Kidney (tissue), 13 donors: ENCODE measurements at regions not wholly inside any gene's neighbourhood (a gene's known extent, or its start where the extent isn't known, plus 50 kb on each side); places are given as distances from the start of the nearest gene placed in this dataset.

Experiments used
- DNase-seq, 5 donors: peaks; one replicate each; pipeline ENCODE4 v3.0.0-alpha.2; 2013 to 2020
- FAIRE-seq: peaks from 2 replicates; lab custom pipeline; 2012; peaks lifted over from hg19 to GRCh38; lab: Jason Lieb, UNC
- H3K27ac ChIP-seq, 2 donors: one replicate each; pipeline ENCODE4 v1.7.0; 2013; ENCODE audit warnings: low read depth in 2 of 2, low read length in 2 of 2, inconsistent platforms in 1 of 2
- H3K27me3 ChIP-seq: one replicate; pipeline ENCODE4 v1.7.1; 2013; ENCODE audit warnings: low read length, inconsistent platforms; ENCODE audit not compliant: control insufficient read depth, insufficient read depth
- H3K36me3 ChIP-seq, 3 donors: one replicate each; pipeline versions ENCODE4 v1.7.0 to v1.7.1; 2013; ENCODE audit warnings: low read length in 3 of 3, control low read depth in 1 of 3, inconsistent platforms in 1 of 3; ENCODE audit not compliant: insufficient read depth in 3 of 3, control insufficient read depth in 2 of 3
- H3K4me1 ChIP-seq, 3 donors: one replicate each; pipeline versions ENCODE4 v1.7.0 to v1.7.1; 2013; ENCODE audit warnings: low read length in 3 of 3, inconsistent platforms in 1 of 3, low read depth in 1 of 3; ENCODE audit not compliant: control insufficient read depth in 2 of 3, insufficient read depth in 2 of 3
- H3K4me3 ChIP-seq, 3 donors: one replicate each; pipeline versions ENCODE4 v1.7.0 to v1.8.1; 2013; ENCODE audit warnings: low read length in 3 of 3, control low read depth in 1 of 3, inconsistent platforms in 1 of 3
- H3K9ac ChIP-seq, 3 donors: one replicate each; pipeline versions ENCODE4 v1.7.0 to v1.7.1; 2013; ENCODE audit warnings: low read length in 3 of 3, control low read depth in 1 of 3, inconsistent platforms in 1 of 3
- H3K9me3 ChIP-seq, 3 donors: one replicate each; pipeline versions ENCODE4 v1.7.0 to v1.7.1; 2013; ENCODE audit warnings: low read length in 3 of 3, control low read depth in 1 of 3, inconsistent platforms in 1 of 3; ENCODE audit not compliant: control insufficient read depth in 2 of 3, insufficient read depth in 1 of 3
- CTCF ChIP-seq: IDR thresholded peaks from 3 replicates; pipeline ENCODE4 v1.5.1; 2012; ENCODE audit warnings: mild to moderate bottlenecking, moderate library complexity, borderline replicate concordance; ENCODE audit not compliant: insufficient read depth; ENCODE audit errors: extremely low read depth
- intact Hi-C: fragments of 100-400 bp; cut with DNase I; formaldehyde crosslinking; loops from one replicate; pipeline ENCODE4 v1.11.1; 2022
- donor health status: control.
- donor health status: control.
- donor health status: control.
- donor health status: control.
- donor health status: control.
- donor health status: DM: yes; HTN: yes; CAD: no.
- donor health status: Normal renal cell carcinoma (clear cell type).

- DNase-seq (no peak), FAIRE-seq (no peak)
- H3K36me3 ChIP-seq: no peaks in the 10 kb centered on the region
- TF ChIP-seq CTCF: no peak
- H3K9me3 ChIP-seq: no peaks in the 10 kb centered on the region
- H3K27ac ChIP-seq: no peak overlapping the region
- H3K27me3 ChIP-seq: no peaks in the 10 kb centered on the region
- intact Hi-C loops: no loop called here
- no peaks in the 10 kb centered on the region for H3K4me1 ChIP-seq
- H3K4me3 ChIP-seq: no peak overlapping the region
- H3K9ac ChIP-seq: no peak overlapping the region
Observed at GRCh38 chr2:5932556-5933469, 240.6 kb downstream of the SOX11 start.

GRCh38 chr2:5933669-5934068, 241.5 kb downstream of the SOX11 start:
- DNase-seq (no peak), FAIRE-seq (no peak)
- intact Hi-C loops: no loop called here
- no peaks in the 10 kb centered on the region for H3K4me1 ChIP-seq
- TF ChIP-seq CTCF: no peak
- H3K27ac ChIP-seq: no peak overlapping the region
- no peaks in the 10 kb centered on the region for H3K9me3 ChIP-seq
- H3K27me3 ChIP-seq: no peaks in the 10 kb centered on the region
- H3K36me3 ChIP-seq: no peaks in the 10 kb centered on the region
- no peak overlapping the region for H3K9ac ChIP-seq
- no peak overlapping the region for H3K4me3 ChIP-seq

DNA sequence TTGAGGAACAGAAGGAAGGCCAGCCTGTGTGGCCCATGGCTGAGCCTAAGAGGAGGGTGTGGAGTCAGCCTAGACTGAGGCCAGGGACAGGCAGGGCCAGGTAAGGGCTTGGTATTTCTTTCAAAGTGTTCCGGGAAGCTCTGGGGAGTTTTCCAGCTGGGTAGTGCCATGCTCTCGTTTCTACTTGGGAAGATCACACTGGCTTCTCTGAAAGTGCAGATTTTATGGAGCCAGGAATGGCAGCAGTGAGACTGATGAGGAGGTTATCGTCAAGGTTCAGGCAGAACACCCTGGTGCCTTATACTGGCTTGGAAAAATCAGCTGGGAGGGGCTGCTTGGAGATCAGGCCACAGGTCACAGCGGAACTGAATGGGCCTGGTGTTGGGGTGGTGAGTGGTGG, 245.1 kb downstream of the SOX11 start:
- Histone ChIP-seq H3K27me3 (no peaks in the 10 kb centered on the region), H3K9ac (no peak overlapping the region), H3K36me3 (no peaks in the 10 kb centered on the region), H3K4me3 (no peak overlapping the region), H3K27ac (no peak overlapping the region), H3K9me3 (no peaks in the 10 kb centered on the region), H3K4me1 (no peaks in the 10 kb centered on the region)
- intact Hi-C loops: no loop called here
- FAIRE-seq (no peak), DNase-seq (no peak)
- no peak for TF ChIP-seq CTCF
